Type B pancreatic cell (in vitro differentiated cells): ENCODE measurements at regions not wholly inside any gene's neighbourhood (a gene's known extent, or its start where the extent isn't known, plus 50 kb on each side); places are given as distances from the start of the nearest gene placed in this dataset.

Experiments used
- DNase-seq: peaks from one replicate; pipeline ENCODE4 v3.0.0; 2021; ENCODE audit warnings: mixed read lengths; ENCODE audit not compliant: unreplicated experiment; ENCODE audit errors: extremely low spot score
- H3K27ac Mint-ChIP-seq: 2 replicates; pipeline ENCODE4 v1.8.0; 2021; ENCODE audit warnings: mild to moderate bottlenecking, mixed read lengths
- H3K27me3 Mint-ChIP-seq: 2 replicates; pipeline ENCODE4 v1.8.0; 2021; ENCODE audit warnings: mixed read lengths
- H3K36me3 Mint-ChIP-seq: 2 replicates; pipeline ENCODE4 v1.8.0; 2021; ENCODE audit warnings: mixed read lengths
- H3K4me1 Mint-ChIP-seq: one replicate; pipeline ENCODE4 v1.8.0; 2021; ENCODE audit warnings: mixed read lengths; ENCODE audit not compliant: unreplicated experiment
- H3K4me3 Mint-ChIP-seq: 2 replicates; pipeline ENCODE4 v1.8.0; 2021; ENCODE audit warnings: mild to moderate bottlenecking, mixed read lengths
- H3K9me3 Mint-ChIP-seq: 2 replicates; pipeline ENCODE4 v1.8.0; 2021; ENCODE audit warnings: mixed read lengths
- TF ChIP-seq, protein P1 (sequence below): fragments of 200-600 bp; sonication (generic); conservative IDR thresholded peaks from 2 replicates; pipeline ENCODE4 v1.5.0; 2021; ENCODE audit warnings: antibody characterized with exemption, mild to moderate bottlenecking

DNA sequence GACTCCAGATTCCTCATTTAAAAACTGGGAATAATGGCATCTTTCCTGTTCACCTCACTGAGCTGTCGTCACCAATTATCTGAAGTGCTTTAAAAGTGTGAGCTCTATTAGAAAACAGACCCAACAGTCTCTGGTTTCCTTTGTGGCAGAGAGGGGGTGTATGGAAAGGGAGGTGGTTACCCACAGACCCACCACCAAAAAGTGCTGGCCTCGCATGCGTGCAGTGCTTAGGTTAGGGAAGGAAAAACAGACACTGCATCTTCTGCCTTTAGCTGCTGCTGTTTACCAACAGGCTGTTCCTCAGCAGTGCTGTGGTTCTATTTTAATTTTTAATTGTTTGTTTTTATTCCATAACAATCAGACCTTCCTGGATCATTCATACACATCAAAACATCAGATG lies 249.6 kb downstream of the PIK3R1 start:
- DNase-seq: no peak
- no peaks in the 10 kb centered on the region for H3K27me3 Mint-ChIP-seq
- no peak overlapping the region for H3K4me3 Mint-ChIP-seq
- H3K36me3 Mint-ChIP-seq: no peaks in the 10 kb centered on the region
- H3K9me3 Mint-ChIP-seq: peaks cover 6% of the 10 kb centered on the region
- H3K27ac Mint-ChIP-seq: no peak overlapping the region
- TF ChIP-seq, protein P1, sequence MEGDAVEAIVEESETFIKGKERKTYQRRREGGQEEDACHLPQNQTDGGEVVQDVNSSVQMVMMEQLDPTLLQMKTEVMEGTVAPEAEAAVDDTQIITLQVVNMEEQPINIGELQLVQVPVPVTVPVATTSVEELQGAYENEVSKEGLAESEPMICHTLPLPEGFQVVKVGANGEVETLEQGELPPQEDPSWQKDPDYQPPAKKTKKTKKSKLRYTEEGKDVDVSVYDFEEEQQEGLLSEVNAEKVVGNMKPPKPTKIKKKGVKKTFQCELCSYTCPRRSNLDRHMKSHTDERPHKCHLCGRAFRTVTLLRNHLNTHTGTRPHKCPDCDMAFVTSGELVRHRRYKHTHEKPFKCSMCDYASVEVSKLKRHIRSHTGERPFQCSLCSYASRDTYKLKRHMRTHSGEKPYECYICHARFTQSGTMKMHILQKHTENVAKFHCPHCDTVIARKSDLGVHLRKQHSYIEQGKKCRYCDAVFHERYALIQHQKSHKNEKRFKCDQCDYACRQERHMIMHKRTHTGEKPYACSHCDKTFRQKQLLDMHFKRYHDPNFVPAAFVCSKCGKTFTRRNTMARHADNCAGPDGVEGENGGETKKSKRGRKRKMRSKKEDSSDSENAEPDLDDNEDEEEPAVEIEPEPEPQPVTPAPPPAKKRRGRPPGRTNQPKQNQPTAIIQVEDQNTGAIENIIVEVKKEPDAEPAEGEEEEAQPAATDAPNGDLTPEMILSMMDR: no peak
- H3K4me1 Mint-ChIP-seq: peaks cover 8% of the 10 kb centered on the region

DNA sequence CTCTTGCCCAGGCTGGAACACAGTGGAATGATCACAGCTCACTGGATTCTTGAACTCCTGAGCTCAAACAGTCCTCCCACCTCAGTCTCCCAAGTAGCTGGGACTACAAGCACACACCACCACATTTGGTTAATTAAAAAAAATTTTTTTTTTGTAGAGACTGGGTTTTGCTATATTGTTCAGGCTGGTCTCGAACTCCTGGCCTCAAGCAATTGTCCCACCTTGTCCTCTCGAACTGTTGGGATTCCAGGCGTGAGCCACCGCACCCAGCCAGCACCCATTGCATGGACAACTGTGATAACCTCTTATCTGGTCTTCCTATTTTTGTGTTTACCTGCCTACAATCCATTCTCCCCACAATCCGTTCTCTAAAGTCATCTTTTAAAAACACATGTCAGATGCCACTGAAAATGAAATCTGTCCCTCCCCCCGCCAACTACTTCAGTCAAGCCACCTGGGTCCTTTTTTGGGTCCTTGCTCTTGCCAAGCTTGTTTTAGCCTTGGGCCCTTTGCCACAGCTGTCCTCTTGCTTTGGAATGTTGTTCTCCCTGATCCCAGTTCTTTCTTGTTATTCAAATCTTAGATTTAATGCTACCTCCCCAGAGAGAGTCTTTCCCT lies 250.5 kb downstream of the PIK3R1 start:
- TF ChIP-seq, protein P1: no peak
- H3K9me3 Mint-ChIP-seq: peaks cover 6% of the 10 kb centered on the region
- no peaks in the 10 kb centered on the region for H3K36me3 Mint-ChIP-seq
- H3K4me3 Mint-ChIP-seq: no peak overlapping the region
- DNase-seq: no peak
- H3K27me3 Mint-ChIP-seq: no peaks in the 10 kb centered on the region
- no peak overlapping the region for H3K27ac Mint-ChIP-seq
- H3K4me1 Mint-ChIP-seq: peaks cover 6% of the 10 kb centered on the region

DNA sequence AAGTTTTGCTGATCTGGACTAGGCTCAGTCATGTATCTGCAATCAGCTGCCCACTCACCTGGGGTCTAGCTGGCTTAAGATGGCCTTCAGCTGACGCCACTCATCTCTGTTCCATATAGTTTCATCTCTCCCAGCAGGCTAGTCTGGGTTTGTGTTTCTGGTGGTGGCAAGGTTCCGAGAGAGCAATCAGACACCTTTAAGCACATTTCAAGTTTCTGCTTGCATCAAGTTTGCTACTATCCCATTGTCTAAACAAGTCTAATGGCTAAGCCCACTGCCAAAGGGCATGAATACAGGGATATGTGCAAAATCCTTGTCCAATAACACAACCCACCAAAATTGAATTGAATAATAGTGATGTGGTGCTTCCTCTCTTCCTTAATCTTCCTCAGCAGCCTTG lies 251.7 kb downstream of the PIK3R1 start:
- no peaks in the 10 kb centered on the region for H3K27me3 Mint-ChIP-seq
- DNase-seq: no peak
- H3K27ac Mint-ChIP-seq: no peak overlapping the region
- TF ChIP-seq, protein P1: no peak
- peaks cover 6% of the 10 kb centered on the region for H3K9me3 Mint-ChIP-seq
- no peak overlapping the region for H3K4me3 Mint-ChIP-seq
- H3K36me3 Mint-ChIP-seq: no peaks in the 10 kb centered on the region
- H3K4me1 Mint-ChIP-seq: peaks cover 6% of the 10 kb centered on the region

DNA sequence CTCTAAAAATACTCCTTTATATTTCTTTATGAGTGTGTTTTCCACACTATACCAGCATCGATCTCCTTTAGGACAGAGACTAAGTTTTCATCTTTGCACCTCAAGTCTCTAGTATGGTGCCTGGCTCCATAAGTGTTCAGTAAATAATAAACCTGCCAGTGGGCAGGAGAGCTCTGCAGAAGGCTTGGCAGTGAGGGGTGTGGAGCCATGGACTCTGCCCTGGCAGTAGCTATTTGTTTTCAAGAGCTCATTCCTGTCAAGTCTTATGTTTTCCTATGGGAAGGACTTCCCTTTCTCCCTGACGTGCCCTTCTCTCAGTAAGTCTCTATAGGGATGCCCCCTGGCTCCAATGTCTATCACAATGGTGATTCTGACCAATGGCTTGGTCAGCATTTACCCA lies 252.2 kb downstream of the PIK3R1 start:
- H3K27me3 Mint-ChIP-seq: no peaks in the 10 kb centered on the region
- no peak for DNase-seq
- H3K36me3 Mint-ChIP-seq: no peaks in the 10 kb centered on the region
- H3K9me3 Mint-ChIP-seq: peaks cover 6% of the 10 kb centered on the region
- no peak overlapping the region for H3K27ac Mint-ChIP-seq
- H3K4me3 Mint-ChIP-seq: no peak overlapping the region
- TF ChIP-seq, protein P1: no peak
- peaks cover 6% of the 10 kb centered on the region for H3K4me1 Mint-ChIP-seq

DNA sequence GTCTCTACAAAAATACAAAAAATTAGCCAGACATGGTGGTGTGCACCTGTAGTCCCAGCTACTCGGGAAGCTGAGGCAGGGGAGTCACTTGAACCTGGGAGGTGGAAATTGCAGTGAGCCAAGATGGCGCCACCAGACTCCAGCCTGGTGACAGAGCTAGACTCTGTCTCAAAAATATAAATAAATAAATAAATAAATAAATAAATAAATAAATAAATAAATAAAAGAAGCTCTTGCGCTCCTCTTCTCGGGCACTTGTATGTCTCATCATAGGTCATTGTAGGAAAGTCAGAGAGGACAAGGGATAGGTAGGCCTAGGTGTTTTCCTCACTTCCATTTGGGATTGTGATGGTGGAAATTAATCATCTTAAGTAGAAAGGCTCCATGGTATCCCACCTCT lies 252.8 kb downstream of the PIK3R1 start:
- DNase-seq: no peak
- Mint-ChIP-seq H3K27ac (no peak overlapping the region), H3K36me3 (no peaks in the 10 kb centered on the region), H3K4me3 (no peak overlapping the region), H3K27me3 (no peaks in the 10 kb centered on the region), H3K4me1 (peaks cover 6% of the 10 kb centered on the region), H3K9me3 (peaks cover 6% of the 10 kb centered on the region)
- TF ChIP-seq, protein P1: no peak
